Bronchial epithelial cell (primary cell): ENCODE measurements at regions not wholly inside any gene's neighbourhood (a gene's known extent, or its start where the extent isn't known, plus 50 kb on each side); places are given as distances from the start of the nearest gene placed in this dataset.

Experiments
- DNase-seq: peaks from one replicate; pipeline ENCODE4 v3.0.0-alpha.2; 2010; ENCODE audit warnings: low read depth
- FAIRE-seq: peaks from 2 replicates; lab custom pipeline; 2011; peaks lifted over from hg19 to GRCh38; lab: Jason Lieb, UNC
- H3K27me3 ChIP-seq: 2 replicates; pipeline ENCODE4 v1.5.1; 2011; ENCODE audit warnings: low read length; ENCODE audit not compliant: control insufficient read depth, insufficient read depth
- H3K36me3 ChIP-seq: 2 replicates; pipeline ENCODE4 v1.5.1; 2011; ENCODE audit warnings: low read length; ENCODE audit not compliant: control insufficient read depth, insufficient read depth
- H3K4me3 ChIP-seq: 2 replicates; pipeline ENCODE4 v1.5.1; 2011; ENCODE audit warnings: mild to moderate bottlenecking, low read depth, low read length, control low read depth
- TF ChIP-seq, protein P1 (sequence below): IDR thresholded peaks from 2 replicates; pipeline ENCODE4 v1.5.1; 2011; ENCODE audit warnings: mild to moderate bottlenecking, moderate library complexity, low read length, control low read depth, inconsistent platforms; ENCODE audit not compliant: insufficient read depth, severe bottlenecking

DNA sequence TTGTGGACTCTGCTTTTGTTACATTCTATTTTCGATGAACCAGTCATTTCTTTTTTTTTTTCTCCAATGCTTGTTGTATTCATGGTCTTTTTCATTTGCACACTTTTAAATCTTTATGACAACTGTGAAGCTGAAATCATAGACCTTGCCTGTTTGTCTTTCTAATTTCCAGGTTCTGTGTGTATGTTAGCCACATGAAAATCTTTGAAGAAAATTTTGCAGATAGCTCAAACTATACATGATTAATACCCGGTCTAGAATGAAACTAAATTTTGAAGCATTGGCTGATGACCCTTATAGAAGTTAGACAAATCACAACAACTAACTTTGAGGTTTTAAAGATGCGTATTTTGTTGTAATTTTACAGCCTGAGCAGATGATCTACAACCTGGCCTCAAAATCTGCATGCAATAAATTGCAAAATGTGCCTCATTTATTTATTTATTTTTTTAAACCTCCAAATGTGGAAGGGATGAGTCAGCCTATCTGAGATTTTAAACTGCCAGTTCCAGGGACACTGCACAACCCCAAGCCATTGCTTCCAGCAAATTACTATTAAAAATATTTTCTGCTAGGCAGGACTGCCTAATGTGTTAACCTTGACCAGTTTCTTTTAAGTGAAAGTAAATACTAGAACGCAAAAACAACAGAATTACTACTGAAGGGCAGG, 96.3 kb upstream of the NAV3 start:
- FAIRE-seq, result no peak
- TF ChIP-seq, protein P1, sequence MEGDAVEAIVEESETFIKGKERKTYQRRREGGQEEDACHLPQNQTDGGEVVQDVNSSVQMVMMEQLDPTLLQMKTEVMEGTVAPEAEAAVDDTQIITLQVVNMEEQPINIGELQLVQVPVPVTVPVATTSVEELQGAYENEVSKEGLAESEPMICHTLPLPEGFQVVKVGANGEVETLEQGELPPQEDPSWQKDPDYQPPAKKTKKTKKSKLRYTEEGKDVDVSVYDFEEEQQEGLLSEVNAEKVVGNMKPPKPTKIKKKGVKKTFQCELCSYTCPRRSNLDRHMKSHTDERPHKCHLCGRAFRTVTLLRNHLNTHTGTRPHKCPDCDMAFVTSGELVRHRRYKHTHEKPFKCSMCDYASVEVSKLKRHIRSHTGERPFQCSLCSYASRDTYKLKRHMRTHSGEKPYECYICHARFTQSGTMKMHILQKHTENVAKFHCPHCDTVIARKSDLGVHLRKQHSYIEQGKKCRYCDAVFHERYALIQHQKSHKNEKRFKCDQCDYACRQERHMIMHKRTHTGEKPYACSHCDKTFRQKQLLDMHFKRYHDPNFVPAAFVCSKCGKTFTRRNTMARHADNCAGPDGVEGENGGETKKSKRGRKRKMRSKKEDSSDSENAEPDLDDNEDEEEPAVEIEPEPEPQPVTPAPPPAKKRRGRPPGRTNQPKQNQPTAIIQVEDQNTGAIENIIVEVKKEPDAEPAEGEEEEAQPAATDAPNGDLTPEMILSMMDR, result no peak
- DNase-seq, result no peak
- no peaks in the 10 kb centered on the region for H3K36me3 ChIP-seq
- H3K4me3 ChIP-seq, result no peak overlapping the region
- no peaks in the 10 kb centered on the region for H3K27me3 ChIP-seq

DNA sequence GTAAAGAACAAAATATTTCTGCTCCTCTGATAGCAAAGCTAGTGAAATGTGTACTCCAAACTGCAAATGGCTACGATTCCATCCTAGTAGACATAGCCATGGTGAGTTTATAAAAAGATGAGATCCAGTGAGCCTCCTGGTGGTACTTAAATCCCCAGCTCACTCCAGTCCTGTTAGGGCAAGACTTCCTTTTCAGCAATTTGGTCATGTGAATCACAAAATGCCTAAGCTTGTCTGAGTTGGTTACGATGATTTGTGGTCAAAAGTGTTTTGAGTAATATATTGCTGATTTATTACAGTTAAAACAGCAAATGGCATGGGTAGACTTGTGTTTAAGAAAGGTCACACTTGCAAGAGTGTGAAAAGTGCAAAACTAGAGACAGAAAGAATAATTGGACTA, 102.7 kb upstream of the NAV3 start:
- H3K36me3 ChIP-seq, result no peaks in the 10 kb centered on the region
- FAIRE-seq (no peak), DNase-seq (peak; percentile 81)
- H3K4me3 ChIP-seq, result no peak overlapping the region
- TF ChIP-seq, protein P1, result no peak
- no peaks in the 10 kb centered on the region for H3K27me3 ChIP-seq

DNA sequence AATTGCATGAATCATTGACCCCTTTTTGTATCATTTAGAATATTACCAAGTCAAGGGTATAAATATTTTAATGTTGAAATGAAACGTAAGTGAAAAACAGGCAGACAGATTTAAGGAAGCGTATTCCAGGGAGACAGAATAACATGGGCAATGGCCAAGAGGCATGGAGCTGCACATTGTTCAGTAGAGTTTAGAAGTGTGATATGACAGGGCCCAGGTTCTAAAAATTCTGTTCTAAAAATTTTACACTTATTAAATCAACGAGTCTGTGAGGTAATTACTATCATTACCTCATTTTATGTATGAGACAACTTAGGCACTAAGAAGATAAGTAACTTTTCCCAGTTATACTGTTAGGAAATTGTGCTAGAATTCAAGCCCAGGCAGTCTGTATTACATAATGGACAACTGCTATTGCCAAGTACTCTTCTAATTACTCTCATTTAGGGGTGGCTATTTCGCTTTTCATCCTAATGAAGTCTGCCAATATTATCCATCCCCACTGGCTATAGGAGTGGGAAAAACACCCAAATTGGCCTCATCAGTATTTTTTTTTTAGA, 103.2 kb upstream of the NAV3 start:
- TF ChIP-seq, protein P1, result no peak
- FAIRE-seq (no peak), DNase-seq (no peak)
- Histone ChIP-seq H3K36me3 (no peaks in the 10 kb centered on the region), H3K4me3 (no peak overlapping the region), H3K27me3 (no peaks in the 10 kb centered on the region)

DNA sequence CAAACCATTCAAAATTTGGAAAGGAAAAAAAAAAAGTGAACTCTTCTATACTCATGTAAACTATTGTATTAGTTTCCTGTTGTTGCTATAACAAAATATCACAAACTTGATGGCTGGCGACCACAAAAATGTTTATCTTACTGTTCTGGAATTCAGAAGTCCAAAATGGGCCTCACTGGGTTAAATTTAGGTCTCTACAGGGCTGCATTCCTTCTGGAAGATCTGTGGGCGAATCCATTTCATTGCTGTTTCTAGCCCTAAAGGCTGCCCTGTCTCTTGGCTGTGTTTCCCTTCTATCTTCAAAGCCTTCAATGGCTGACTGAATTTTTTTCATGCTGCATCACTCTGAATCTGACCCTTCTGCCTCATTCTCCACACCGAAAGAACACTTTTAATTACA, 105.1 kb upstream of the NAV3 start:
- FAIRE-seq (no peak), DNase-seq (no peak)
- TF ChIP-seq, protein P1, result no peak
- no peaks in the 10 kb centered on the region for H3K36me3 ChIP-seq
- no peak overlapping the region for H3K4me3 ChIP-seq
- no peaks in the 10 kb centered on the region for H3K27me3 ChIP-seq

DNA sequence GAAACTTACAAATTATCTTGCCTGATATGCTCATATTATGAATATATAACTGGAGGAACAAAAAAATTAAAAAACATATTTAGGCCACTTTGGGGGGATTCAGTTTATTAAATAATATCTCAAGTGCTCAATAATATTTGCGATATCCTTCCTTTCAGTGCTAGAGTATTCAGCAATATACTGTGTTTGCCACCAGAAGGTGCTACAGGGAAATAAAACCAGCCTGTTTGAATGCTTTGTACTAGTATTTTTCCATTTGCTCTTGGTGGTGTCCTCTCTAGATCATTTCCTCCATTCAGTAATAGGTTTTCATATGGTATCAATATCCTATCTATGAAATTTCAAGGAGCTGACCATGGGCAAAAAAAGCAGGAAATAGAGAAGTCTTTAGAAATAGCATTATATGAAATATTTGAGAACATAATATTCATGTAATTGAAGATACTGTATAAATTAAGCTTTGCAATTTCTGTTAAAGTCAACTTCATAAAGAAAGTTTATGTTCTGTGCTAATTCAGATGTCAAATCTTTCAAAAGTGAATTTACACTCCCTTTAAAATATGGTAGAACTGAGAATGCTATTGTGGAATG, 106.2 kb upstream of the NAV3 start:
- H3K27me3 ChIP-seq, result no peaks in the 10 kb centered on the region
- DNase-seq (peak; percentile 52), FAIRE-seq (no peak)
- TF ChIP-seq, protein P1, result peak; percentile 55
- no peak overlapping the region for H3K4me3 ChIP-seq
- no peaks in the 10 kb centered on the region for H3K36me3 ChIP-seq

DNA sequence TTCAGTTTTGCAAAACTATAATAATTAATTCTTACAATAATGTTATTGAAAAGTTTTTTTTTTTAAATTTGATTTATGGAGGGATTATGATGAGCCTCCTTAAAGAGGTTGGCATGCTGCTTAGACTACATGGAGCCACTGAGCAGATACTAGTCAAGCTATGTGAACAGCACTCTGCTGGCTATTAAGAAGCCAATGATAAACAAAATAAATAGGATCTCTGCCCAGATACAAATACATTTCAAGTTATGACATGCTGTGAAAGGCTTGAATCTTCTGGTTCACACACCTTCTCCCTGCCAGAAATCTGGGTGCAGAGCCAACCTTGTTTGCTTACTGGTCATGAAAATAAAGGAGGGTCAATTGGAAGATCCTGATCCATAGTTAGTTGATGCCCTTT, 107.4 kb upstream of the NAV3 start:
- Histone ChIP-seq H3K27me3 (no peaks in the 10 kb centered on the region), H3K4me3 (no peak overlapping the region), H3K36me3 (no peaks in the 10 kb centered on the region)
- DNase-seq, result peak; percentile 91
- no peak for FAIRE-seq
- TF ChIP-seq, protein P1, result no peak
